ENCODE measurements at regions not wholly inside any gene's neighbourhood (a gene's known extent, or its start where the extent isn't known, plus 50 kb on each side); places are given as distances from the start of the nearest gene placed in this dataset.

GRCh38 chr7:12786494-12786893 lies 99.1 kb downstream of the ARL4A start:
- TF ChIP-seq, protein P1, sequence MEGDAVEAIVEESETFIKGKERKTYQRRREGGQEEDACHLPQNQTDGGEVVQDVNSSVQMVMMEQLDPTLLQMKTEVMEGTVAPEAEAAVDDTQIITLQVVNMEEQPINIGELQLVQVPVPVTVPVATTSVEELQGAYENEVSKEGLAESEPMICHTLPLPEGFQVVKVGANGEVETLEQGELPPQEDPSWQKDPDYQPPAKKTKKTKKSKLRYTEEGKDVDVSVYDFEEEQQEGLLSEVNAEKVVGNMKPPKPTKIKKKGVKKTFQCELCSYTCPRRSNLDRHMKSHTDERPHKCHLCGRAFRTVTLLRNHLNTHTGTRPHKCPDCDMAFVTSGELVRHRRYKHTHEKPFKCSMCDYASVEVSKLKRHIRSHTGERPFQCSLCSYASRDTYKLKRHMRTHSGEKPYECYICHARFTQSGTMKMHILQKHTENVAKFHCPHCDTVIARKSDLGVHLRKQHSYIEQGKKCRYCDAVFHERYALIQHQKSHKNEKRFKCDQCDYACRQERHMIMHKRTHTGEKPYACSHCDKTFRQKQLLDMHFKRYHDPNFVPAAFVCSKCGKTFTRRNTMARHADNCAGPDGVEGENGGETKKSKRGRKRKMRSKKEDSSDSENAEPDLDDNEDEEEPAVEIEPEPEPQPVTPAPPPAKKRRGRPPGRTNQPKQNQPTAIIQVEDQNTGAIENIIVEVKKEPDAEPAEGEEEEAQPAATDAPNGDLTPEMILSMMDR (IDR thresholded peaks at IDR 0.05; ENCODE audit: insufficient read depth, low read length, poor library complexity, severe bottlenecking), result no peak
- no peak for TF ChIP-seq EZH2phosphoT487 (conservative IDR thresholded peaks at IDR 0.05; ENCODE audit: low read length)

Measured in SU-DHL-6 (cell line).